ENCODE measurements at regions not wholly inside any gene's neighbourhood (a gene's known extent, or its start where the extent isn't known, plus 50 kb on each side); places are given as distances from the start of the nearest gene placed in this dataset.

DNA sequence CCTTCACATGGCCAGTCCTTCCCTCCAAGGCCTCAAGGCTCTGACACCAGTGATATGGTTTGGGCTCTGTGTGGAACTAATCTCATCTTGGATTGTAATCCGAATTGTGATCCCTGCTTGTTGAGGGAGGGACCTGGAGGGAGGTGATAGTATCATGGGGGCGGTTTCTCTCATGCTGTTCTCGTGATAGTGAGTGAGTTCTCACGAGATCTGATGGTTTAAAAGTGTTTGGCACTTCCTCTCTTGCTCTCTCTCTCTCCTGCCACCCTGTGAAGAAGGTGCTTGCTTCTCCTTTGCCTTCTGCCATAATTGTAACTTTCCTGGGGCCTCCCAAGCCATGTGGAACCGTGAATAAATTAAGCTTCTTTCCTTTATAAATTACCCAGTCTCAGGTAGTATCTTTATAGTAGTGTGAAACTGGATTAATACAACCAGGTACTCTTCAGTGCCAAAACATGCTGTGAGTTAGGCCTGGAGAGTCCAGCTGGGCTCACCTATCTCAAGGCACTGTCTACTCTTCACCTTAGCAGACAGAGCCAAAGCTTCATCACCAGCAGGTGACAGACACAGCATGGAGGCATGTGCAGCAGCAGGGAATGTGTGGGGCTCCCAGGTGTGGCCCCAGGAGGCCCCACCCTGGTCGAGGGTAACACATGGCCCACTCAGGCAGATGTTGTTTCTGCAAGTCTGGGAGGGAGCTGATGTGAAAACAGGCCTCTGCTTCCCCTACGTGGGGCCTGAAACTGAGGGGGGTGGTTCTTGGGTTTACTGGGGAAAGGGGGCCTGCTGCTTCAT, 97.5 kb upstream of the CDYL start:
- Histone ChIP-seq H3K9ac (no peak overlapping the region), H3K27ac (no peak overlapping the region), H2AFZ (ENCODE audit: low read depth) (no peak overlapping the region), H3K4me1 (ENCODE audit: low read depth, poor library complexity, severe bottlenecking) (no peaks in the 10 kb centered on the region), H3K4me3 (IDR thresholded peaks at IDR 0.05; ENCODE audit: insufficient read depth, low read depth, low read length) (no peak overlapping the region), H4K20me1 (ENCODE audit: insufficient read depth) (no peaks in the 10 kb centered on the region), H3K27me3 (ENCODE audit: insufficient read depth, low read depth) (no peaks in the 10 kb centered on the region), H3K36me3 (ENCODE audit: insufficient read depth) (no peaks in the 10 kb centered on the region), H3K79me2 (ENCODE audit: insufficient read depth, low read depth) (no peaks in the 10 kb centered on the region), H3K4me2 (no peak overlapping the region)
- TF ChIP-seq, protein P1, sequence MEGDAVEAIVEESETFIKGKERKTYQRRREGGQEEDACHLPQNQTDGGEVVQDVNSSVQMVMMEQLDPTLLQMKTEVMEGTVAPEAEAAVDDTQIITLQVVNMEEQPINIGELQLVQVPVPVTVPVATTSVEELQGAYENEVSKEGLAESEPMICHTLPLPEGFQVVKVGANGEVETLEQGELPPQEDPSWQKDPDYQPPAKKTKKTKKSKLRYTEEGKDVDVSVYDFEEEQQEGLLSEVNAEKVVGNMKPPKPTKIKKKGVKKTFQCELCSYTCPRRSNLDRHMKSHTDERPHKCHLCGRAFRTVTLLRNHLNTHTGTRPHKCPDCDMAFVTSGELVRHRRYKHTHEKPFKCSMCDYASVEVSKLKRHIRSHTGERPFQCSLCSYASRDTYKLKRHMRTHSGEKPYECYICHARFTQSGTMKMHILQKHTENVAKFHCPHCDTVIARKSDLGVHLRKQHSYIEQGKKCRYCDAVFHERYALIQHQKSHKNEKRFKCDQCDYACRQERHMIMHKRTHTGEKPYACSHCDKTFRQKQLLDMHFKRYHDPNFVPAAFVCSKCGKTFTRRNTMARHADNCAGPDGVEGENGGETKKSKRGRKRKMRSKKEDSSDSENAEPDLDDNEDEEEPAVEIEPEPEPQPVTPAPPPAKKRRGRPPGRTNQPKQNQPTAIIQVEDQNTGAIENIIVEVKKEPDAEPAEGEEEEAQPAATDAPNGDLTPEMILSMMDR (conservative IDR thresholded peaks at IDR 0.05; ENCODE audit: low read depth, low read length) = no peak

DNA sequence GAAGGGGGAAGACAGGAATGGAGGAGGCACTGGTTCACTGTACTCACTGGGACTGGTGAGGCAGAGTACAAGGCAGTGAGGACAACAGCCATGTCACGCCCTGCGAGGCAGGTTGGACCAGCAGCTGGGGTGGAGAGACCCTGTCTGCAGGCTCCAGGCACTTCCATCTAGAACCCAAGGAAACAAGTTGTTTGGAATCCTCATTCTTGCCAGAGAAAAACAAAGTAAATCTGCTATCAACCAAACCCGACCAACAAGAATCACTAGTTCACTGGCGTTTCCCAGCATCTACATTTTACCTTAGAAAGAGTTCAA, 98.5 kb upstream of the CDYL start:
- no peaks in the 10 kb centered on the region for H3K27me3 ChIP-seq (ENCODE audit: insufficient read depth, low read depth)
- no peak overlapping the region for H3K4me3 ChIP-seq (IDR thresholded peaks at IDR 0.05; ENCODE audit: insufficient read depth, low read depth, low read length)
- H2AFZ ChIP-seq (ENCODE audit: low read depth) = no peak overlapping the region
- H3K9ac ChIP-seq = no peak overlapping the region
- H3K4me2 ChIP-seq = no peak overlapping the region
- no peaks in the 10 kb centered on the region for H3K36me3 ChIP-seq (ENCODE audit: insufficient read depth)
- no peaks in the 10 kb centered on the region for H3K79me2 ChIP-seq (ENCODE audit: insufficient read depth, low read depth)
- no peaks in the 10 kb centered on the region for H4K20me1 ChIP-seq (ENCODE audit: insufficient read depth)
- TF ChIP-seq, protein P1 (conservative IDR thresholded peaks at IDR 0.05; ENCODE audit: low read depth, low read length) = no peak
- H3K27ac ChIP-seq = no peak overlapping the region
- H3K4me1 ChIP-seq (ENCODE audit: low read depth, poor library complexity, severe bottlenecking) = peaks cover 2% of the 10 kb centered on the region

DNA sequence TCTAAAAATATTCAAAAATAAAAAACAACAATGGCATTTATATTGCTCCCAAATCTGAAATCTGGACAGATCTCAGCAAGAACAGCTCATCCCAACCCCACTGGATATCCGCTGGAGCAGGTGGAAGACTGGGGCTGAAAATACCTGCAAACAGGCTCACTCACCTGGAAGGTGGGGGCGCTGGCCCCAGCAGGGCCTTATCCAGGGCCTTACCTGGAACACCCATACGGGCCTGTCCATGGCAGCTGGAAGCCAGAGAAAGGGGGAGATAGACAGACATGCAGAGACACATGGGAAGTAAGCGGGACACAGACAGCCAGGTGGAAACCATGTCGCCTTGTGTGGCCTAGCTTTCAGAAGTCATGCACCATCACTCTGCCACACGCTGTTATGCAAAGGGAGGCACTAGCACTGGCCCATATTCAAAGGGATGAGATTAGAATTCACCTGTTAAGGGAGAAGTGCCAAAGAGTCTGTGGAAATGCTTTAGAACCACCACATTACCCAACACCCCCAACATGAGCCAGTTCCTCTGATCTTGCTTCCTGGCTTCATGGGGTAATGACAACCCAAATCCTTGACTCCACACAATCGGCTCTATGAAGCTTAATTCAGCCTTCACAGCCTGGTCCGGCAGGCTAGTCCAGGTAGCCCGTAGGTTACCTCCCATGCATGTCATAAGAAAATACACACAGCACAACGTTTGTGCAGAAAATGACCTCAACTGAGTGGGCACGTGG, 99.0 kb upstream of the CDYL start:
- H3K27ac ChIP-seq = no peak overlapping the region
- H2AFZ ChIP-seq (ENCODE audit: low read depth) = no peak overlapping the region
- H3K79me2 ChIP-seq (ENCODE audit: insufficient read depth, low read depth) = no peaks in the 10 kb centered on the region
- H3K4me1 ChIP-seq (ENCODE audit: low read depth, poor library complexity, severe bottlenecking) = peaks cover 5% of the 10 kb centered on the region
- H4K20me1 ChIP-seq (ENCODE audit: insufficient read depth) = no peaks in the 10 kb centered on the region
- H3K27me3 ChIP-seq (ENCODE audit: insufficient read depth, low read depth) = no peaks in the 10 kb centered on the region
- no peak overlapping the region for H3K4me2 ChIP-seq
- no peak overlapping the region for H3K4me3 ChIP-seq (IDR thresholded peaks at IDR 0.05; ENCODE audit: insufficient read depth, low read depth, low read length)
- H3K36me3 ChIP-seq (ENCODE audit: insufficient read depth) = no peaks in the 10 kb centered on the region
- TF ChIP-seq, protein P1 (conservative IDR thresholded peaks at IDR 0.05; ENCODE audit: low read depth, low read length) = no peak
- no peak overlapping the region for H3K9ac ChIP-seq

DNA sequence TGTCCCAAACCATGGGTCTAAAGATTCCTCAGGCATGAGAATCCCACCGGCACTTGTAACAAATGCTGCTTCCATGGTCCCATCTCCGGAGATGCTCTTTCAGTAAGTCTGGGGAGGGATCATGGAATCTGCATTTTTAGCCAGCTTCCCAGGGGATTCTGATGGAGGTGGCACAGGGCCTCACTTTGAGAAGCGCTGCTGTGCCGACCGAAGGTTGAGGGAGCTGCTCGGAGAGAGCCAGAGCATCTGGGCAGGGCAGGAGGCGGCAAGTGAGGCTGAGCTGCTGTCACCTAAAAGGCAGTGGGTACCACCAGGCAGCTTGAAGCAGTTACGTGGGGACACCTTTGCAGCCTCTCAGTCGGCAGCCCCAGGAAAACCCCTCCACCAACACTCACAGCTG, 100.2 kb upstream of the CDYL start:
- Histone ChIP-seq H3K36me3 (ENCODE audit: insufficient read depth) (no peaks in the 10 kb centered on the region), H2AFZ (ENCODE audit: low read depth) (no peak overlapping the region), H3K27me3 (ENCODE audit: insufficient read depth, low read depth) (no peaks in the 10 kb centered on the region), H3K79me2 (ENCODE audit: insufficient read depth, low read depth) (no peaks in the 10 kb centered on the region), H4K20me1 (ENCODE audit: insufficient read depth) (no peaks in the 10 kb centered on the region), H3K4me1 (ENCODE audit: low read depth, poor library complexity, severe bottlenecking) (peaks cover 5% of the 10 kb centered on the region), H3K27ac (no peak overlapping the region), H3K9ac (no peak overlapping the region), H3K4me3 (IDR thresholded peaks at IDR 0.05; ENCODE audit: insufficient read depth, low read depth, low read length) (no peak overlapping the region), H3K4me2 (no peak overlapping the region)
- TF ChIP-seq, protein P1 (conservative IDR thresholded peaks at IDR 0.05; ENCODE audit: low read depth, low read length) = no peak

Data from KMS-11 (cell line).